HEK293 (cell line): ENCODE measurements at regions not wholly inside any gene's neighbourhood (a gene's known extent, or its start where the extent isn't known, plus 50 kb on each side); places are given as distances from the start of the nearest gene placed in this dataset.

Source experiments
- OVOL3 ChIP-seq: fragments of 450-650 bp; formaldehyde crosslinking; IDR thresholded peaks from 2 replicates; pipeline ENCODE4 v1.5.1; 2016; ENCODE audit warnings: missing biosample characterization, missing genetic modification characterization
- YY1 ChIP-seq: fragments of 450-650 bp; formaldehyde crosslinking; IDR thresholded peaks from 2 replicates; pipeline ENCODE4 v1.5.1; 2018; ENCODE audit warnings: missing biosample characterization, missing genetic modification characterization
- ZNF138 ChIP-seq: fragments of 450-650 bp; formaldehyde crosslinking; IDR thresholded peaks from 2 replicates; pipeline ENCODE4 v1.5.1; 2016; ENCODE audit warnings: missing biosample characterization, missing genetic modification characterization, borderline replicate concordance
- ZNF140 ChIP-seq: fragments of 450-650 bp; formaldehyde crosslinking; IDR thresholded peaks from 2 replicates; pipeline ENCODE4 v1.5.1; 2016; ENCODE audit warnings: missing biosample characterization, missing genetic modification characterization
- ZNF223 ChIP-seq: fragments of 450-650 bp; formaldehyde crosslinking; IDR thresholded peaks from 2 replicates; pipeline ENCODE4 v1.5.1; 2016; ENCODE audit warnings: missing biosample characterization, missing genetic modification characterization
- ZNF350 ChIP-seq: fragments of 450-650 bp; formaldehyde crosslinking; IDR thresholded peaks from 2 replicates; pipeline ENCODE4 v1.5.0; 2017; ENCODE audit warnings: missing biosample characterization, mild to moderate bottlenecking, missing genetic modification characterization
- ZNF747 ChIP-seq: fragments of 450-650 bp; formaldehyde crosslinking; IDR thresholded peaks from 2 replicates; pipeline ENCODE4 v1.5.1; 2016; ENCODE audit warnings: missing biosample characterization, missing genetic modification characterization
- ZNF777 ChIP-seq: fragments of 450-650 bp; formaldehyde crosslinking; IDR thresholded peaks from 2 replicates; pipeline ENCODE4 v1.5.1; 2017; ENCODE audit warnings: missing biosample characterization, missing genetic modification characterization, borderline replicate concordance
- ZNF791 ChIP-seq: fragments of 450-650 bp; formaldehyde crosslinking; IDR thresholded peaks from 2 replicates; pipeline ENCODE4 v1.5.1; 2016; ENCODE audit warnings: missing biosample characterization, missing genetic modification characterization
- ZSCAN23 ChIP-seq: fragments of 450-650 bp; formaldehyde crosslinking; IDR thresholded peaks from 2 replicates; pipeline ENCODE4 v1.5.1; 2016; ENCODE audit warnings: missing biosample characterization, missing genetic modification characterization
- TF ChIP-seq, protein P1 (sequence below): fragments of 450-650 bp; formaldehyde crosslinking; IDR thresholded peaks from 2 replicates; pipeline ENCODE4 v1.5.1; 2016; ENCODE audit warnings: missing biosample characterization, missing genetic modification characterization
- TF ChIP-seq, protein P2 (sequence below): fragments of 450-650 bp; formaldehyde crosslinking; IDR thresholded peaks from 2 replicates; pipeline ENCODE4 v1.5.1; 2016; ENCODE audit warnings: missing biosample characterization, missing genetic modification characterization
- TF ChIP-seq, protein P3 (sequence below): fragments of 450-650 bp; IDR thresholded peaks from 2 replicates; pipeline ENCODE4 v1.5.1; 2018; ENCODE audit warnings: missing biosample characterization, missing genetic modification characterization

DNA sequence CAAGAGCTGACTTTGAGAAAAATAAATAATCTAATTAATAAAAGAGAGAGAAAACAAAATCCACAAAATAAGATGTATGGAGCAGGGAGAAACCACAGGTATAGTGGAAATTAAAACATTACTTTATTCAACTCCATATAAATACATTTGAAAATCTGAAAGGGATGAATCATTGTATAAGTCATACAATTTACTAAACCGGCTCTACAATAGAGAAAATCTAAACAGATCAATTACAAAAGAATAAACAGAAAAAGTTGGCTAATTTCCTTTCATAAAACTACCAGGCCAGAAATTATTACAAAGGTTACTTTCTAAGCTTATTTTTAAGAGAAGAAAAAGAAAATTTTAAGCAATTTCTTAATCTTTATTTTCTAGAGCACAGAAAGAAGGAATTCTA lies 51.3 kb upstream of the DRD2 start:
- TF ChIP-seq, protein P1, sequence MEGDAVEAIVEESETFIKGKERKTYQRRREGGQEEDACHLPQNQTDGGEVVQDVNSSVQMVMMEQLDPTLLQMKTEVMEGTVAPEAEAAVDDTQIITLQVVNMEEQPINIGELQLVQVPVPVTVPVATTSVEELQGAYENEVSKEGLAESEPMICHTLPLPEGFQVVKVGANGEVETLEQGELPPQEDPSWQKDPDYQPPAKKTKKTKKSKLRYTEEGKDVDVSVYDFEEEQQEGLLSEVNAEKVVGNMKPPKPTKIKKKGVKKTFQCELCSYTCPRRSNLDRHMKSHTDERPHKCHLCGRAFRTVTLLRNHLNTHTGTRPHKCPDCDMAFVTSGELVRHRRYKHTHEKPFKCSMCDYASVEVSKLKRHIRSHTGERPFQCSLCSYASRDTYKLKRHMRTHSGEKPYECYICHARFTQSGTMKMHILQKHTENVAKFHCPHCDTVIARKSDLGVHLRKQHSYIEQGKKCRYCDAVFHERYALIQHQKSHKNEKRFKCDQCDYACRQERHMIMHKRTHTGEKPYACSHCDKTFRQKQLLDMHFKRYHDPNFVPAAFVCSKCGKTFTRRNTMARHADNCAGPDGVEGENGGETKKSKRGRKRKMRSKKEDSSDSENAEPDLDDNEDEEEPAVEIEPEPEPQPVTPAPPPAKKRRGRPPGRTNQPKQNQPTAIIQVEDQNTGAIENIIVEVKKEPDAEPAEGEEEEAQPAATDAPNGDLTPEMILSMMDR (tag by site-specific recombination): no peak
- TF ChIP-seq, protein P2, sequence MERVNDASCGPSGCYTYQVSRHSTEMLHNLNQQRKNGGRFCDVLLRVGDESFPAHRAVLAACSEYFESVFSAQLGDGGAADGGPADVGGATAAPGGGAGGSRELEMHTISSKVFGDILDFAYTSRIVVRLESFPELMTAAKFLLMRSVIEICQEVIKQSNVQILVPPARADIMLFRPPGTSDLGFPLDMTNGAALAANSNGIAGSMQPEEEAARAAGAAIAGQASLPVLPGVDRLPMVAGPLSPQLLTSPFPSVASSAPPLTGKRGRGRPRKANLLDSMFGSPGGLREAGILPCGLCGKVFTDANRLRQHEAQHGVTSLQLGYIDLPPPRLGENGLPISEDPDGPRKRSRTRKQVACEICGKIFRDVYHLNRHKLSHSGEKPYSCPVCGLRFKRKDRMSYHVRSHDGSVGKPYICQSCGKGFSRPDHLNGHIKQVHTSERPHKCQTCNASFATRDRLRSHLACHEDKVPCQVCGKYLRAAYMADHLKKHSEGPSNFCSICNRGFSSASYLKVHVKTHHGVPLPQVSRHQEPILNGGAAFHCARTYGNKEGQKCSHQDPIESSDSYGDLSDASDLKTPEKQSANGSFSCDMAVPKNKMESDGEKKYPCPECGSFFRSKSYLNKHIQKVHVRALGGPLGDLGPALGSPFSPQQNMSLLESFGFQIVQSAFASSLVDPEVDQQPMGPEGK (tag by site-specific recombination): no peak
- TF ChIP-seq ZNF140 (tag by site-specific recombination) (no peak), ZNF138 (tag by site-specific recombination) (no peak), ZSCAN23 (no peak), YY1 (tag by site-specific recombination) (no peak), ZNF350 (tag by site-specific recombination) (no peak), ZNF791 (tag by site-specific recombination) (no peak), ZNF747 (no peak), OVOL3 (tag by site-specific recombination) (no peak), ZNF223 (tag by site-specific recombination) (no peak), ZNF777 (no peak)
- TF ChIP-seq, protein P3, sequence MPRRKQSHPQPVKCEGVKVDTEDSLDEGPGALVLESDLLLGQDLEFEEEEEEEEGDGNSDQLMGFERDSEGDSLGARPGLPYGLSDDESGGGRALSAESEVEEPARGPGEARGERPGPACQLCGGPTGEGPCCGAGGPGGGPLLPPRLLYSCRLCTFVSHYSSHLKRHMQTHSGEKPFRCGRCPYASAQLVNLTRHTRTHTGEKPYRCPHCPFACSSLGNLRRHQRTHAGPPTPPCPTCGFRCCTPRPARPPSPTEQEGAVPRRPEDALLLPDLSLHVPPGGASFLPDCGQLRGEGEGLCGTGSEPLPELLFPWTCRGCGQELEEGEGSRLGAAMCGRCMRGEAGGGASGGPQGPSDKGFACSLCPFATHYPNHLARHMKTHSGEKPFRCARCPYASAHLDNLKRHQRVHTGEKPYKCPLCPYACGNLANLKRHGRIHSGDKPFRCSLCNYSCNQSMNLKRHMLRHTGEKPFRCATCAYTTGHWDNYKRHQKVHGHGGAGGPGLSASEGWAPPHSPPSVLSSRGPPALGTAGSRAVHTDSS: no peak
